ENCODE measurements at regions not wholly inside any gene's neighbourhood (a gene's known extent, or its start where the extent isn't known, plus 50 kb on each side); places are given as distances from the start of the nearest gene placed in this dataset.

- TF ChIP-seq CTCF (IDR thresholded peaks at IDR 0.05) (no peak), YY1 (IDR thresholded peaks at IDR 0.05; ENCODE audit: low read depth) (no peak), USF2 (IDR thresholded peaks at IDR 0.05; ENCODE audit: borderline replicate concordance, low read depth, low read length) (no peak), SIN3A (IDR thresholded peaks at IDR 0.05; ENCODE audit: borderline replicate concordance, low read depth, low read length) (no peak), ELF1 (IDR thresholded peaks at IDR 0.05) (no peak), EZH2phosphoT487 (IDR thresholded peaks at IDR 0.05; ENCODE audit: borderline replicate concordance, low read depth) (no peak), ZBTB33 (IDR thresholded peaks at IDR 0.05; ENCODE audit: borderline replicate concordance, low read depth) (no peak)
These were observed 63.4 kb upstream of the OTOS start for GRCh38 chr2:240203788-240204270.

Measured in SK-N-SH (cell line).